GM23338 (cell line): ENCODE measurements at regions not wholly inside any gene's neighbourhood (a gene's known extent, or its start where the extent isn't known, plus 50 kb on each side); places are given as distances from the start of the nearest gene placed in this dataset.

Experiments used
- ATAC-seq: fragments of 200-7000 bp; cut with Tn5 transposase; 3 replicates; pipeline ENCODE4 v1.9.1; 2020
- DNase-seq: peaks from one replicate; pipeline ENCODE4 v3.0.0-alpha.2; 2015; ENCODE audit warnings: low spot score
- H2AFZ ChIP-seq: fragments of 200-600 bp; sonication (generic); 2 replicates; pipeline ENCODE4 v1.8.0; 2016; ENCODE audit warnings: antibody characterized with exemption, mild to moderate bottlenecking, moderate library complexity
- H3F3A ChIP-seq: fragments of 200-600 bp; sonication (generic); replicated peaks from 2 replicates; pipeline ENCODE4 v1.8.0; 2017; ENCODE audit warnings: antibody characterized with exemption, mixed run types, low read depth
- H3K27ac ChIP-seq: fragments of 200-600 bp; sonication (generic); 2 replicates; pipeline ENCODE4 v1.6.1; 2016; ENCODE audit warnings: low read depth
- H3K27me3 ChIP-seq: fragments of 200-600 bp; sonication (generic); 2 replicates; pipeline ENCODE4 v1.8.0; 2016; ENCODE audit warnings: mild to moderate bottlenecking, mixed run types, moderate library complexity; ENCODE audit not compliant: insufficient read depth
- H3K36me3 ChIP-seq: fragments of 200-600 bp; sonication (generic); 2 replicates; pipeline ENCODE4 v1.8.0; 2016; ENCODE audit warnings: mild to moderate bottlenecking; ENCODE audit not compliant: insufficient read depth
- H3K4me1 ChIP-seq: fragments of 200-600 bp; sonication (generic); 2 replicates; pipeline ENCODE4 v1.8.0; 2016; ENCODE audit warnings: mild to moderate bottlenecking, moderate library complexity; ENCODE audit not compliant: insufficient read depth
- H3K4me2 ChIP-seq: fragments of 200-600 bp; sonication (generic); 2 replicates; pipeline ENCODE4 v1.7.1; 2017; ENCODE audit warnings: mixed run types
- H3K4me3 ChIP-seq: fragments of 200-600 bp; sonication (generic); 2 replicates; pipeline ENCODE4 v1.6.1; 2016; ENCODE audit warnings: mixed run types
- H3K79me2 ChIP-seq: fragments of 200-600 bp; sonication (generic); replicated peaks from 2 replicates; pipeline ENCODE4 v1.8.0; 2017; ENCODE audit warnings: mild to moderate bottlenecking; ENCODE audit not compliant: insufficient read depth
- H3K9me2 ChIP-seq: fragments of 200-600 bp; sonication (generic); 2 replicates; pipeline ENCODE4 v1.8.0; 2017; ENCODE audit not compliant: insufficient read depth
- H4K20me1 ChIP-seq: fragments of 200-600 bp; sonication (generic); replicated peaks from 2 replicates; pipeline ENCODE4 v1.8.0; 2017; ENCODE audit warnings: mild to moderate bottlenecking; ENCODE audit not compliant: insufficient read depth
- H3K27ac Mint-ChIP-seq: 2 replicates; pipeline ENCODE4 v1.8.0; 2020; ENCODE audit warnings: inconsistent platforms, mild to moderate bottlenecking, moderate library complexity, mixed read lengths
- H3K27me3 Mint-ChIP-seq: 3 replicates; pipeline ENCODE4 v1.8.0; 2022; ENCODE audit warnings: low read depth, mild to moderate bottlenecking, moderate library complexity, mixed read lengths, inconsistent platforms; ENCODE audit not compliant: insufficient read depth, poor library complexity
- H3K36me3 Mint-ChIP-seq: 3 replicates; pipeline ENCODE4 v1.8.0; 2021; ENCODE audit warnings: low read depth, mild to moderate bottlenecking, inconsistent platforms, moderate library complexity, mixed read lengths
- H3K4me1 Mint-ChIP-seq: 3 replicates; pipeline ENCODE4 v1.8.0; 2020; ENCODE audit warnings: mild to moderate bottlenecking, inconsistent platforms, mixed read lengths
- H3K4me3 Mint-ChIP-seq: 3 replicates; pipeline ENCODE4 v1.8.0; 2021; ENCODE audit warnings: moderate library complexity, mild to moderate bottlenecking, inconsistent platforms, mixed read lengths
- H3K9me3 Mint-ChIP-seq: 3 replicates; pipeline ENCODE4 v1.8.0; 2020; ENCODE audit warnings: moderate library complexity, mild to moderate bottlenecking, inconsistent platforms, mixed read lengths
- CREB1 ChIP-seq: fragments of 250-450 bp; sonication (Bioruptor Pico); IDR thresholded peaks from 2 replicates; pipeline ENCODE4 v1.5.0; 2020; ENCODE audit warnings: low read depth, mild to moderate bottlenecking, moderate library complexity
- CTCF ChIP-seq, 2 experiments: fragments of 200-600 bp in 1 of 2; sonication (generic) in 1 of 2; conservative IDR thresholded peaks; 2 replicates each; pipeline versions ENCODE4 v1.5.1 to v1.6.1; 2016 to 2017; ENCODE audit warnings: antibody characterized with exemption in 2 of 2, low read depth in 2 of 2, mild to moderate bottlenecking in 2 of 2, moderate library complexity in 1 of 2
- EZH2 ChIP-seq: fragments of 200-600 bp; sonication (generic); IDR thresholded peaks from one replicate; pipeline ENCODE4 v1.8.0; 2017; ENCODE audit warnings: antibody characterized with exemption, mild to moderate bottlenecking, low read depth; ENCODE audit not compliant: unreplicated experiment
- EZH2phosphoT487 ChIP-seq: fragments of 200-600 bp; sonication (generic); IDR thresholded peaks from one replicate; pipeline ENCODE4 v1.8.1; 2018; ENCODE audit warnings: antibody characterized with exemption; ENCODE audit not compliant: unreplicated experiment
- JUNB ChIP-seq: IDR thresholded peaks from one replicate; pipeline ENCODE4 v1.6.1; 2016; ENCODE audit warnings: antibody characterized with exemption; ENCODE audit not compliant: unreplicated experiment
- NANOG ChIP-seq: IDR thresholded peaks from 2 replicates; pipeline ENCODE4 v1.6.1; 2016; ENCODE audit warnings: antibody characterized with exemption, borderline replicate concordance
- POLR2AphosphoS5 ChIP-seq: IDR thresholded peaks from 2 replicates; pipeline ENCODE4 v1.6.1; 2016; ENCODE audit warnings: antibody characterized with exemption, low read depth
- ZNF114 ChIP-seq: fragments of 250-450 bp; sonication (Bioruptor Pico); IDR thresholded peaks from 2 replicates; pipeline ENCODE4 v1.5.0; 2020; ENCODE audit warnings: mild to moderate bottlenecking, moderate library complexity
- ZNF331 ChIP-seq: fragments of 250-450 bp; sonication (Bioruptor Pico); IDR thresholded peaks from 2 replicates; pipeline ENCODE4 v1.5.0; 2020; ENCODE audit warnings: low read depth, mild to moderate bottlenecking, moderate library complexity
- ZNF462 ChIP-seq: fragments of 250-450 bp; sonication (Bioruptor Pico); IDR thresholded peaks from 2 replicates; pipeline ENCODE4 v1.5.0; 2020; ENCODE audit warnings: mild to moderate bottlenecking, moderate library complexity
- TF ChIP-seq, protein P1 (sequence below): IDR thresholded peaks from 2 replicates; pipeline ENCODE4 v1.6.1; 2016; ENCODE audit warnings: antibody characterized with exemption

GRCh38 chr9:119903851-119904250, 534.6 kb upstream of the BRINP1 start:
- no peaks in the 10 kb centered on the region for H3K79me2 ChIP-seq
- H3K4me2 ChIP-seq = no peak overlapping the region
- peaks cover 7% of the 10 kb centered on the region for H3K27me3 Mint-ChIP-seq
- ATAC-seq (no peak), DNase-seq (no peak)
- H3K4me3 Mint-ChIP-seq = no peak overlapping the region
- H3K27me3 ChIP-seq = no peaks in the 10 kb centered on the region
- H3K27ac ChIP-seq = no peak overlapping the region
- H3K9me2 ChIP-seq = 0 out of 2 replicates have a peak, but pooled peaks cover 6% of the 10 kb centered on the region
- H2AFZ ChIP-seq = no peak overlapping the region
- H3F3A ChIP-seq = no peaks in the 10 kb centered on the region
- no peak overlapping the region for H3K4me3 ChIP-seq
- no peak overlapping the region for H3K27ac Mint-ChIP-seq
- peaks cover 10% of the 10 kb centered on the region for H3K36me3 ChIP-seq
- peaks cover 11% of the 10 kb centered on the region; the same call in 2 of the 3 replicates for H3K4me1 Mint-ChIP-seq
- H4K20me1 ChIP-seq = no peaks in the 10 kb centered on the region
- H3K36me3 Mint-ChIP-seq = peaks cover 14% of the 10 kb centered on the region; the same call in 2 of the 3 replicates
- TF ChIP-seq ZNF331 (no peak), EZH2 (no peak), POLR2AphosphoS5 (no peak), CTCF (conservative IDR thresholded peaks at IDR 0.05; ENCODE audit: low read depth in 2 of 2) (no peak), ZNF462 (CRISPR knock-in tag) (no peak), ZNF114 (CRISPR knock-in tag) (no peak), NANOG (no peak), CREB1 (no peak), JUNB (no peak), EZH2phosphoT487 (no peak)
- TF ChIP-seq, protein P1, sequence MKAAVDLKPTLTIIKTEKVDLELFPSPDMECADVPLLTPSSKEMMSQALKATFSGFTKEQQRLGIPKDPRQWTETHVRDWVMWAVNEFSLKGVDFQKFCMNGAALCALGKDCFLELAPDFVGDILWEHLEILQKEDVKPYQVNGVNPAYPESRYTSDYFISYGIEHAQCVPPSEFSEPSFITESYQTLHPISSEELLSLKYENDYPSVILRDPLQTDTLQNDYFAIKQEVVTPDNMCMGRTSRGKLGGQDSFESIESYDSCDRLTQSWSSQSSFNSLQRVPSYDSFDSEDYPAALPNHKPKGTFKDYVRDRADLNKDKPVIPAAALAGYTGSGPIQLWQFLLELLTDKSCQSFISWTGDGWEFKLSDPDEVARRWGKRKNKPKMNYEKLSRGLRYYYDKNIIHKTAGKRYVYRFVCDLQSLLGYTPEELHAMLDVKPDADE = no peak
- H3K9me3 Mint-ChIP-seq = peaks cover 24% of the 10 kb centered on the region
- H3K4me1 ChIP-seq = peaks cover 4% of the 10 kb centered on the region; the same call in 1 of the 2 replicates
